ENCODE measurements at regions not wholly inside any gene's neighbourhood (a gene's known extent, or its start where the extent isn't known, plus 50 kb on each side); places are given as distances from the start of the nearest gene placed in this dataset.

- H3K4me1 Mint-ChIP-seq (ENCODE audit: low read depth, unreplicated experiment): no peaks in the 10 kb centered on the region
- no peak overlapping the region for H3K4me3 Mint-ChIP-seq (ENCODE audit: unreplicated experiment)
- no peaks in the 10 kb centered on the region for H3K4me1 ChIP-seq
- TF ChIP-seq CTCF (IDR thresholded peaks at IDR 0.05; ENCODE audit: insufficient read depth in 1 of 2, low read depth in 1 of 2, low read length in 1 of 2, severe bottlenecking in 1 of 2, unreplicated experiment in 1 of 2): no peak
- no TSS peak for BruUV-seq (replicated peaks)
- no peaks in the 10 kb centered on the region for H3K36me3 ChIP-seq (ENCODE audit: control insufficient read depth, insufficient read depth, low read length)
- H3K36me3 Mint-ChIP-seq (ENCODE audit: insufficient read depth, unreplicated experiment): no peaks in the 10 kb centered on the region
- POLR2A ChIA-PET: no interaction called here
- no peaks in the 10 kb centered on the region for H3K9me3 ChIP-seq
- H3K4me3 ChIP-seq (ENCODE audit: low read depth, low read length): no peak overlapping the region
- H3K27me3 ChIP-seq (replicated peaks; ENCODE audit: control insufficient read depth, insufficient read depth, low read length): no peaks in the 10 kb centered on the region; the same call in none of the 2 replicates
- DNase-seq: no peak
- intact Hi-C loops (cut with micrococcal nuclease; ENCODE audit: unreplicated experiment): no loop called here
- CTCF ChIA-PET: no interaction called here
- peaks cover 9% of the 10 kb centered on the region for H3K9me3 Mint-ChIP-seq (ENCODE audit: unreplicated experiment)
- peaks cover 46% of the 10 kb centered on the region for H3K27me3 Mint-ChIP-seq (ENCODE audit: insufficient read depth, unreplicated experiment)
- H3K27ac Mint-ChIP-seq (ENCODE audit: unreplicated experiment): no peak overlapping the region
Observed at GRCh38 chr11:115097796-115098408, 406.3 kb downstream of the CADM1 start.

GRCh38 chr11:115100706-115101105, 403.5 kb downstream of the CADM1 start:
- no peak overlapping the region for H3K4me3 Mint-ChIP-seq (ENCODE audit: unreplicated experiment)
- DNase-seq: no peak
- no peaks in the 10 kb centered on the region for H3K36me3 Mint-ChIP-seq (ENCODE audit: insufficient read depth, unreplicated experiment)
- no TSS peak for BruUV-seq (replicated peaks)
- peaks cover 2% of the 10 kb centered on the region for H3K27me3 ChIP-seq (replicated peaks; ENCODE audit: control insufficient read depth, insufficient read depth, low read length)
- TF ChIP-seq CTCF (IDR thresholded peaks at IDR 0.05; ENCODE audit: insufficient read depth in 1 of 2, low read depth in 1 of 2, low read length in 1 of 2, severe bottlenecking in 1 of 2, unreplicated experiment in 1 of 2): no peak
- ChIA-PET CTCF (no interaction called here), POLR2A (no interaction called here)
- peaks cover 9% of the 10 kb centered on the region for H3K9me3 Mint-ChIP-seq (ENCODE audit: unreplicated experiment)
- H3K4me1 ChIP-seq: no peaks in the 10 kb centered on the region
- no peak overlapping the region for H3K27ac Mint-ChIP-seq (ENCODE audit: unreplicated experiment)
- no peaks in the 10 kb centered on the region for H3K36me3 ChIP-seq (ENCODE audit: control insufficient read depth, insufficient read depth, low read length)
- peaks cover 33% of the 10 kb centered on the region for H3K27me3 Mint-ChIP-seq (ENCODE audit: insufficient read depth, unreplicated experiment)
- intact Hi-C loops (cut with micrococcal nuclease; ENCODE audit: unreplicated experiment): no loop called here
- no peaks in the 10 kb centered on the region for H3K4me1 Mint-ChIP-seq (ENCODE audit: low read depth, unreplicated experiment)
- no peaks in the 10 kb centered on the region for H3K9me3 ChIP-seq
- no peak overlapping the region for H3K4me3 ChIP-seq (ENCODE audit: low read depth, low read length)

- Mint-ChIP-seq H3K4me1 (ENCODE audit: low read depth, unreplicated experiment) (no peaks in the 10 kb centered on the region), H3K4me3 (ENCODE audit: unreplicated experiment) (no peak overlapping the region), H3K9me3 (ENCODE audit: unreplicated experiment) (peaks cover 9% of the 10 kb centered on the region), H3K27ac (ENCODE audit: unreplicated experiment) (no peak overlapping the region), H3K27me3 (ENCODE audit: insufficient read depth, unreplicated experiment) (peaks cover 37% of the 10 kb centered on the region), H3K36me3 (ENCODE audit: insufficient read depth, unreplicated experiment) (no peaks in the 10 kb centered on the region)
- no peaks in the 10 kb centered on the region for H3K36me3 ChIP-seq (ENCODE audit: control insufficient read depth, insufficient read depth, low read length)
- TF ChIP-seq CTCF (IDR thresholded peaks at IDR 0.05; ENCODE audit: insufficient read depth in 1 of 2, low read depth in 1 of 2, low read length in 1 of 2, severe bottlenecking in 1 of 2, unreplicated experiment in 1 of 2): peak in 1 of 2 experiments; percentile 40
- ChIA-PET POLR2A (no interaction called here), CTCF (interaction anchor here (0.8 to 1.2 kb wide), 3 partner anchors 63 to 365 kb away, joined by 3 to 4 read pairs (median 3); no protein-coding TSS in a partner anchor)
- no peak overlapping the region for H3K4me3 ChIP-seq (ENCODE audit: low read depth, low read length)
- H3K9me3 ChIP-seq: no peaks in the 10 kb centered on the region
- H3K4me1 ChIP-seq: no peaks in the 10 kb centered on the region
- no peak for DNase-seq
- peaks cover 2% of the 10 kb centered on the region for H3K27me3 ChIP-seq (replicated peaks; ENCODE audit: control insufficient read depth, insufficient read depth, low read length)
- no TSS peak for BruUV-seq (replicated peaks)
- intact Hi-C loops (cut with micrococcal nuclease; ENCODE audit: unreplicated experiment): loop anchor here (1.0 kb wide), 1 partner anchor 330 kb away; no protein-coding TSS in a partner anchor
Observed at GRCh38 chr11:115103921-115104320, 400.3 kb downstream of the CADM1 start.

Measured in Caco-2 (cell line).